HEK293 (cell line): ENCODE measurements at regions not wholly inside any gene's neighbourhood (a gene's known extent, or its start where the extent isn't known, plus 50 kb on each side); places are given as distances from the start of the nearest gene placed in this dataset.

Source experiments
- RBAK ChIP-seq: fragments of 450-650 bp; formaldehyde crosslinking; IDR thresholded peaks from 2 replicates; pipeline ENCODE4 v1.5.1; 2016; ENCODE audit warnings: missing biosample characterization, missing genetic modification characterization
- REPIN1 ChIP-seq: fragments of 450-650 bp; formaldehyde crosslinking; IDR thresholded peaks from 2 replicates; pipeline ENCODE4 v1.5.1; 2017; ENCODE audit warnings: missing biosample characterization, missing genetic modification characterization, low read depth
- TCF7L2 ChIP-seq: IDR thresholded peaks from 2 replicates; pipeline ENCODE4 v1.6.1; 2011; ENCODE audit warnings: low read depth, mild to moderate bottlenecking, inconsistent platforms, low read length, moderate library complexity, borderline replicate concordance
- ZNF146 ChIP-seq: fragments of 450-650 bp; formaldehyde crosslinking; IDR thresholded peaks from 2 replicates; pipeline ENCODE4 v1.5.1; 2016; ENCODE audit warnings: missing biosample characterization, missing genetic modification characterization
- ZNF777 ChIP-seq: fragments of 450-650 bp; formaldehyde crosslinking; IDR thresholded peaks from 2 replicates; pipeline ENCODE4 v1.5.1; 2017; ENCODE audit warnings: missing biosample characterization, missing genetic modification characterization, borderline replicate concordance
- TF ChIP-seq, protein P1 (sequence below): fragments of 450-650 bp; formaldehyde crosslinking; IDR thresholded peaks from 2 replicates; pipeline ENCODE4 v1.5.1; 2016; ENCODE audit warnings: missing biosample characterization, missing genetic modification characterization
- TF ChIP-seq, protein P2 (sequence below): fragments of 450-650 bp; formaldehyde crosslinking; optimal IDR thresholded peaks from 2 replicates; pipeline ENCODE3; 2016; ENCODE audit warnings: missing biosample characterization, mild to moderate bottlenecking, missing genetic modification characterization

DNA sequence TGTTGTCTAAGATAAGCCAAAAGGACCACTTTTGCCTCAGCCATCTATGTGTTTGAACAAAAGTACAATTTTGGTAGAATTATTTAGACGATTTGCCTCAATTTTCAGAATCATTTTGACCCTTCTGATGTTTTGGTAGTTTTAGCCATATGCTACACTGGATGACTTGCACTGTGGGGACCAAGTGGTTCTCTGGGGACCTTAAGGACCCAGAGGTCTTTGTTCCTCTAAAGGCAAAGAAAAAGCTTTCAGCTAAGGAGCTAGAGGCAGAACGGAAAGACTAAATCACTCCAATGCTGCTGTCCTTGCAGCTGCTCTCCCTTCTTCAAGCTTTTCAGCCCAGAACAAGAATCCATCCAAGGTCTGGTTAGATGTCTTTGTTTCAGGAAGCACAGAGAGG, 51.0 kb upstream of the APC start:
- TF ChIP-seq TCF7L2 (no peak), ZNF146 (tag by site-specific recombination) (no peak), REPIN1 (tag by site-specific recombination) (no peak), ZNF777 (tag by site-specific recombination) (no peak), RBAK (tag by site-specific recombination) (no peak)
- TF ChIP-seq, protein P1, sequence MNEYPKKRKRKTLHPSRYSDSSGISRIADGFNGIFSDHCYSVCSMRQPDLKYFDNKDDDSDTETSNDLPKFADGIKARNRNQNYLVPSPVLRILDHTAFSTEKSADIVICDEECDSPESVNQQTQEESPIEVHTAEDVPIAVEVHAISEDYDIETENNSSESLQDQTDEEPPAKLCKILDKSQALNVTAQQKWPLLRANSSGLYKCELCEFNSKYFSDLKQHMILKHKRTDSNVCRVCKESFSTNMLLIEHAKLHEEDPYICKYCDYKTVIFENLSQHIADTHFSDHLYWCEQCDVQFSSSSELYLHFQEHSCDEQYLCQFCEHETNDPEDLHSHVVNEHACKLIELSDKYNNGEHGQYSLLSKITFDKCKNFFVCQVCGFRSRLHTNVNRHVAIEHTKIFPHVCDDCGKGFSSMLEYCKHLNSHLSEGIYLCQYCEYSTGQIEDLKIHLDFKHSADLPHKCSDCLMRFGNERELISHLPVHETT, result no peak
- TF ChIP-seq, protein P2, sequence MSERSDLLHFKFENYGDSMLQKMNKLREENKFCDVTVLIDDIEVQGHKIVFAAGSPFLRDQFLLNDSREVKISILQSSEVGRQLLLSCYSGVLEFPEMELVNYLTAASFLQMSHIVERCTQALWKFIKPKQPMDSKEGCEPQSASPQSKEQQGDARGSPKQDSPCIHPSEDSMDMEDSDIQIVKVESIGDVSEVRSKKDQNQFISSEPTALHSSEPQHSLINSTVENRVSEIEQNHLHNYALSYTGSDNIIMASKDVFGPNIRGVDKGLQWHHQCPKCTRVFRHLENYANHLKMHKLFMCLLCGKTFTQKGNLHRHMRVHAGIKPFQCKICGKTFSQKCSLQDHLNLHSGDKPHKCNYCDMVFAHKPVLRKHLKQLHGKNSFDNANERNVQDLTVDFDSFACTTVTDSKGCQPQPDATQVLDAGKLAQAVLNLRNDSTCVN (tag by site-specific recombination), result no peak
